A549 (cell line): ENCODE measurements at regions not wholly inside any gene's neighbourhood (a gene's known extent, or its start where the extent isn't known, plus 50 kb on each side); places are given as distances from the start of the nearest gene placed in this dataset.

Experiments
- ATAC-seq, 2 experiments: fragments of 200-7000 bp in 1 of 2; fragments of >200 bp in 1 of 2; cut with Nextera tagmentation in 1 of 2; cut with Tn5 transposase in 1 of 2; 3 replicates each; pipeline versions ENCODE4 v1.8.0 to v1.9.1; 2018 to 2020; ENCODE audit warnings: mild to moderate bottlenecking in 1 of 2, moderate library complexity in 1 of 2
- CTCF ChIA-PET: fragments of 300-600 bp; sonication (Branson Sonifier 250); formaldehyde crosslinking; extraction: SDS; loops from one replicate; lab custom pipeline; 2021; ENCODE audit warnings: antibody characterized with exemption, inconsistent platforms; lab: Yijun Ruan, JAX
- POLR2A ChIA-PET: fragments of 350-600 bp; formaldehyde crosslinking; extraction: SDS; loops from one replicate; lab custom pipeline; 2021; ENCODE audit warnings: antibody characterized with exemption, inconsistent platforms; lab: Yijun Ruan, JAX
- DNase-seq, 2 experiments: peaks; one replicate each; pipeline versions ENCODE4 v3.0.0 to v3.0.0-alpha.2; 2011 to 2016; ENCODE audit warnings: low read depth in 1 of 2, low spot score in 1 of 2
- FAIRE-seq: peaks from 2 replicates; lab custom pipeline; 2011; peaks lifted over from hg19 to GRCh38; lab: Jason Lieb, UNC
- H3K27ac ChIP-seq, 2 experiments: fragments of >200 bp; sonication (Bioruptor Twin); formaldehyde crosslinking; 3 replicates each; pipeline ENCODE4 v1.5.1; 2016 to 2017
- H3K4me1 ChIP-seq: fragments of >200 bp; sonication (Bioruptor Twin); formaldehyde crosslinking; 3 replicates; pipeline ENCODE4 v1.6.1; 2016
- H3K4me2 ChIP-seq: fragments of >200 bp; sonication (Bioruptor Twin); formaldehyde crosslinking; 3 replicates; pipeline ENCODE4 v1.6.1; 2016
- H3K4me3 ChIP-seq: fragments of >200 bp; sonication (Bioruptor Twin); formaldehyde crosslinking; 3 replicates; pipeline ENCODE4 v1.5.1; 2016
- H3K9me3 ChIP-seq: fragments of >200 bp; sonication (Bioruptor Twin); formaldehyde crosslinking; 3 replicates; pipeline ENCODE4 v1.6.1; 2016
- BHLHE40 ChIP-seq: IDR thresholded peaks from 2 replicates; pipeline ENCODE4 v1.6.1; 2012; ENCODE audit warnings: low read depth, low read length, inconsistent platforms
- CBX8 ChIP-seq: fragments of 200-600 bp; sonication (generic); IDR thresholded peaks from 2 replicates; pipeline ENCODE4 v1.6.1; 2016
- CEBPB ChIP-seq, 2 experiments: fragments of >200 bp in 1 of 2; sonication (Bioruptor Twin) in 1 of 2; formaldehyde crosslinking in 1 of 2; IDR thresholded peaks; 2 replicates each; pipeline ENCODE4 v1.6.1; 2012 to 2016
- CHD4 ChIP-seq: fragments of 200-600 bp; sonication (generic); IDR thresholded peaks from 2 replicates; pipeline ENCODE4 v1.6.1; 2016; ENCODE audit warnings: antibody characterized with exemption, mild to moderate bottlenecking, borderline replicate concordance
- EP300 ChIP-seq, 2 experiments: fragments of >200 bp; sonication (Bioruptor Twin); formaldehyde crosslinking; IDR thresholded peaks; 2 replicates in 1 of 2; 3 replicates in 1 of 2; pipeline ENCODE4 v1.6.1; 2016 to 2017
- ESRRA ChIP-seq: fragments of 150-350 bp; IDR thresholded peaks from 2 replicates; pipeline ENCODE4 v1.6.1; 2014; ENCODE audit warnings: mild to moderate bottlenecking, low read length, borderline replicate concordance
- GATA3 ChIP-seq: IDR thresholded peaks from 2 replicates; pipeline ENCODE4 v1.6.1; 2012; ENCODE audit warnings: borderline replicate concordance
- HEYL ChIP-seq: fragments of 250-450 bp; sonication (Bioruptor Pico); IDR thresholded peaks from 2 replicates; pipeline ENCODE4 v1.8.0; 2021; ENCODE audit warnings: mild to moderate bottlenecking, moderate library complexity
- HOXA7 ChIP-seq: fragments of 250-450 bp; sonication (Bioruptor Pico); IDR thresholded peaks from 2 replicates; pipeline ENCODE4 v1.5.0; 2020; ENCODE audit warnings: mild to moderate bottlenecking, moderate library complexity
- HOXB13 ChIP-seq: fragments of 250-450 bp; sonication (Bioruptor Pico); IDR thresholded peaks from 2 replicates; pipeline ENCODE4 v1.5.0; 2020; ENCODE audit warnings: low read depth, mild to moderate bottlenecking, moderate library complexity
- KDM5A ChIP-seq: fragments of 200-600 bp; sonication (generic); IDR thresholded peaks from 2 replicates; pipeline ENCODE4 v1.6.1; 2016; ENCODE audit warnings: antibody characterized with exemption, mild to moderate bottlenecking
- MAFK ChIP-seq: fragments of 450-650 bp; IDR thresholded peaks from 2 replicates; pipeline ENCODE4 v1.6.1; 2014; ENCODE audit not compliant: partially characterized antibody
- MAZ ChIP-seq: fragments of 150-350 bp; IDR thresholded peaks from 2 replicates; pipeline ENCODE4 v1.6.1; 2014; ENCODE audit warnings: antibody characterized with exemption, low read depth, low read length, borderline replicate concordance
- NPAS2 ChIP-seq: fragments of 250-450 bp; sonication (Bioruptor Pico); IDR thresholded peaks from 2 replicates; pipeline ENCODE4 v1.8.0; 2022; ENCODE audit warnings: mild to moderate bottlenecking, moderate library complexity, borderline replicate concordance
- RFX5 ChIP-seq: fragments of 450-650 bp; IDR thresholded peaks from 2 replicates; pipeline ENCODE4 v1.7.1; 2014; ENCODE audit warnings: antibody characterized with exemption, mild to moderate bottlenecking, moderate library complexity
- RNF2 ChIP-seq: fragments of 200-600 bp; sonication (generic); IDR thresholded peaks from 2 replicates; pipeline ENCODE4 v1.6.1; 2016; ENCODE audit warnings: low read depth, mild to moderate bottlenecking, antibody characterized with exemption, moderate library complexity, borderline replicate concordance
- TP53 ChIP-seq: fragments of 250-450 bp; sonication (Bioruptor Pico); IDR thresholded peaks from 2 replicates; pipeline ENCODE4 v1.5.0; 2021; ENCODE audit warnings: mild to moderate bottlenecking, moderate library complexity
- ZC3H11A ChIP-seq: fragments of 450-650 bp; IDR thresholded peaks from 2 replicates; pipeline ENCODE4 v1.6.1; 2014; ENCODE audit warnings: antibody characterized with exemption, mild to moderate bottlenecking
- ZNF302 ChIP-seq: fragments of 250-450 bp; sonication (Bioruptor Pico); IDR thresholded peaks from 2 replicates; pipeline ENCODE4 v1.9.0; 2021; ENCODE audit warnings: inconsistent platforms, mild to moderate bottlenecking, moderate library complexity
- WGBS: methylation state at CpG from one replicate; pipeline ENCODE4 v1.1.6; 2017; ENCODE audit errors: missing lambda C conversion rate; 5-methylcytosine and 5-hydroxymethylcytosine counted together
- TF ChIP-seq, protein P1 (sequence below): fragments of 150-350 bp; IDR thresholded peaks from 2 replicates; pipeline ENCODE4 v1.6.1; 2014; ENCODE audit warnings: low read depth, mild to moderate bottlenecking, low read length
- TF ChIP-seq, protein P2 (sequence below): fragments of 250-450 bp; sonication (Bioruptor Pico); IDR thresholded peaks from 2 replicates; pipeline ENCODE4 v1.5.0; 2020; ENCODE audit warnings: low read depth, mild to moderate bottlenecking, moderate library complexity
- TF ChIP-seq, protein P3 (sequence below): fragments of >200 bp; sonication (Bioruptor Twin); formaldehyde crosslinking; IDR thresholded peaks from 2 replicates; pipeline ENCODE4 v1.6.1; 2016
- TF ChIP-seq, protein P4 (sequence below): fragments of 450-650 bp; IDR thresholded peaks from 2 replicates; pipeline ENCODE4 v1.6.1; 2014; ENCODE audit warnings: antibody characterized with exemption

DNA sequence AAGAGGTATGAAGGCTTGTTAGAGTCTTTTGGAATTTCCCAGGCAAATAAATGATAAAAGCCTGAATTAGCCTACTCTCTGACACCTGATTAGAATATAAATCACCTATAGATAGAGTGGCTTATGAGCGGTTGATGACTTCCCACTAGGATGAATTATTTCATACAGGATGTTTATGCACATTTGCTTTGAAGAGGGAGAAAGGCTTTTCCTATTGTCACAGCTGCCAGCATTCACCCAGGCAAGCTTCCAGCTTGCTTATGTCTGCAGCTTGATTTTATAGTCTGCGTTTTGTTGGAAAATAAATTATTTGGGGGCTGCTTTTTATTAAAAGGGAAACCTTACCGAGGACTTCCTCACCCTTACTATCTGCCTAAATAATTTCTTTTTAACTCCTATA, 51.3 kb upstream of the EIF2S2 start:
- ATAC-seq (no peak), DNase-seq (no peak), FAIRE-seq (no peak)
- Histone ChIP-seq H3K4me3 (no peak overlapping the region), H3K27ac (no peak overlapping the region), H3K9me3 (no peaks in the 10 kb centered on the region), H3K4me2 (no peak overlapping the region), H3K4me1 (no peaks in the 10 kb centered on the region)
- TF ChIP-seq ESRRA (no peak), HEYL (CRISPR knock-in tag) (no peak), RFX5 (no peak), HOXB13 (CRISPR knock-in tag) (no peak), RNF2 (no peak), HOXA7 (CRISPR knock-in tag) (no peak), CEBPB (IDR thresholded peaks at IDR 0.05) (no peak)
- TF ChIP-seq, protein P1, sequence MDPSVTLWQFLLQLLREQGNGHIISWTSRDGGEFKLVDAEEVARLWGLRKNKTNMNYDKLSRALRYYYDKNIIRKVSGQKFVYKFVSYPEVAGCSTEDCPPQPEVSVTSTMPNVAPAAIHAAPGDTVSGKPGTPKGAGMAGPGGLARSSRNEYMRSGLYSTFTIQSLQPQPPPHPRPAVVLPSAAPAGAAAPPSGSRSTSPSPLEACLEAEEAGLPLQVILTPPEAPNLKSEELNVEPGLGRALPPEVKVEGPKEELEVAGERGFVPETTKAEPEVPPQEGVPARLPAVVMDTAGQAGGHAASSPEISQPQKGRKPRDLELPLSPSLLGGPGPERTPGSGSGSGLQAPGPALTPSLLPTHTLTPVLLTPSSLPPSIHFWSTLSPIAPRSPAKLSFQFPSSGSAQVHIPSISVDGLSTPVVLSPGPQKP, result no peak
- TF ChIP-seq, protein P2, sequence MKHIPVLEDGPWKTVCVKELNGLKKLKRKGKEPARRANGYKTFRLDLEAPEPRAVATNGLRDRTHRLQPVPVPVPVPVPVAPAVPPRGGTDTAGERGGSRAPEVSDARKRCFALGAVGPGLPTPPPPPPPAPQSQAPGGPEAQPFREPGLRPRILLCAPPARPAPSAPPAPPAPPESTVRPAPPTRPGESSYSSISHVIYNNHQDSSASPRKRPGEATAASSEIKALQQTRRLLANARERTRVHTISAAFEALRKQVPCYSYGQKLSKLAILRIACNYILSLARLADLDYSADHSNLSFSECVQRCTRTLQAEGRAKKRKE (CRISPR knock-in tag), result no peak
- 79% methylated on average over 3 of the region's 3 CpGs for WGBS
- CTCF ChIA-PET, result interaction anchor here (0.7 kb wide), 1 partner anchor 240 kb away, joined by 3 read pairs; no protein-coding TSS in a partner anchor
- POLR2A ChIA-PET, result no interaction called here

DNA sequence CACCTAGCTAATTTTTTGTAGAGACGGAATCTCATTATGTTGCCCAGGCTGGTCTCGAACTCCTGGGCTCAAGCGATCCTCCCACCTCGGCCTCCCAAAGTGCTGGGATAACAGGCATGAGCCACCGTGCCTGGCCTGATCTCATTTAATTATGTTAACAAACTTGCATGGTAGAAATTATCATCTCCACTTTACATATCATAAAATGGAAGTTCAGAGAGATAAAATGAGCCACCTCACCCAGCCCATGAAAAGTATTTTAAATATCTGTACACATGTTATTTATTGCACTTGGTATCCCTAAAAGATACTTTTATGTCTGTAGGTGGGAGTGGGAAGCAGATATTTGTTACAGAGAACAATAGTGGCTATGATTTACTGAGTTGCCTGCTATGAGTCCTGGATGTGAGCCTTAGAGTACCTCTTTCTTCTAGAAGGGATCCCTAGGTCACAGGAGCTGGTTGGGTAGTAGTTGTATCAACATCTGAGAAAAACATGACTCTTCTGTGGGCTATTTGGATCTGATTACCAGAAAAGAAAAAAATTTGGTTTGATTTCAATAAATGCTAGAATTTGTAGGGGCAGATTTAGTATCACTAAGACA, 52.4 kb upstream of the EIF2S2 start:
- H3K27ac ChIP-seq, result no peak overlapping the region
- FAIRE-seq (no peak), DNase-seq (no peak)
- H3K4me2 ChIP-seq, result no peak overlapping the region
- POLR2A ChIA-PET, result no interaction called here
- 85% methylated on average over 5 of the region's 5 CpGs for WGBS
- TF ChIP-seq CHD4 (no peak), ZNF302 (CRISPR knock-in tag) (no peak), NPAS2 (CRISPR knock-in tag) (no peak), MAFK (no peak), CBX8 (no peak), GATA3 (no peak), RFX5 (no peak), HOXB13 (CRISPR knock-in tag) (no peak), TP53 (CRISPR knock-in tag) (no peak), EP300 (IDR thresholded peaks at IDR 0.05) (no peak), MAZ (no peak), ZC3H11A (no peak), KDM5A (no peak), BHLHE40 (no peak)
- TF ChIP-seq, protein P3, sequence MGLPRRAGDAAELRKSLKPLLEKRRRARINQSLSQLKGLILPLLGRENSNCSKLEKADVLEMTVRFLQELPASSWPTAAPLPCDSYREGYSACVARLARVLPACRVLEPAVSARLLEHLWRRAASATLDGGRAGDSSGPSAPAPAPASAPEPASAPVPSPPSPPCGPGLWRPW, result no peak
- TF ChIP-seq, protein P4, sequence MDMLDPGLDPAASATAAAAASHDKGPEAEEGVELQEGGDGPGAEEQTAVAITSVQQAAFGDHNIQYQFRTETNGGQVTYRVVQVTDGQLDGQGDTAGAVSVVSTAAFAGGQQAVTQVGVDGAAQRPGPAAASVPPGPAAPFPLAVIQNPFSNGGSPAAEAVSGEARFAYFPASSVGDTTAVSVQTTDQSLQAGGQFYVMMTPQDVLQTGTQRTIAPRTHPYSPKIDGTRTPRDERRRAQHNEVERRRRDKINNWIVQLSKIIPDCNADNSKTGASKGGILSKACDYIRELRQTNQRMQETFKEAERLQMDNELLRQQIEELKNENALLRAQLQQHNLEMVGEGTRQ, result no peak
- TF ChIP-seq, all 56 proteins: peak for 0
- Histone ChIP-seq H3K4me1 (no peaks in the 10 kb centered on the region), H3K9me3 (no peaks in the 10 kb centered on the region), H3K4me3 (no peak overlapping the region)
- CTCF ChIA-PET, result no interaction called here
- ATAC-seq, result no peak
